GM19023 (cell line): ENCODE measurements at regions not wholly inside any gene's neighbourhood (a gene's known extent, or its start where the extent isn't known, plus 50 kb on each side); places are given as distances from the start of the nearest gene placed in this dataset.

Source experiments
- ATAC-seq: cut with Tn5 transposase; IDR thresholded peaks from one replicate; pipeline ENCODE4 v1.9.1; 2021; ENCODE audit warnings: mild to moderate bottlenecking, moderate library complexity; ENCODE audit not compliant: unreplicated experiment

DNA sequence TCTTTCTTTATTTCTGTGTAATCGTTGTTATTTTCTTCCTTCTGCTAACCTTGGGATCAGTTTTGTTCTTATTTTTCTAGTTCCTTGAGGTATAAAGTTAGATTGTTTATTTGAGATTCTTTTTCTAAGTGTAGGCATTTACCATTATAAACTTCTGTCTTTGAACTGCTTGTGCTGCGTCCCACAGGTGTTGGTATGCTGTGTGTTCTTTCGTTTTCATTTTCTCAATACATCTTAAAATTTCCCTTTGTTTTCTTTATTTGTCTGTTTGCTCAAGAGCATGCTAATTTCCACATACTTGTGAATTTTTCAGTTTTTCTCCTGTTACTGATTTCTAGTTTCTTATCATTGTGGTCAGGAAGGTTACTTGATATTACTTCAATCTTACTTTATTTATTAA, 873.8 kb upstream of the GCFC2 start:
- no peak for ATAC-seq

DNA sequence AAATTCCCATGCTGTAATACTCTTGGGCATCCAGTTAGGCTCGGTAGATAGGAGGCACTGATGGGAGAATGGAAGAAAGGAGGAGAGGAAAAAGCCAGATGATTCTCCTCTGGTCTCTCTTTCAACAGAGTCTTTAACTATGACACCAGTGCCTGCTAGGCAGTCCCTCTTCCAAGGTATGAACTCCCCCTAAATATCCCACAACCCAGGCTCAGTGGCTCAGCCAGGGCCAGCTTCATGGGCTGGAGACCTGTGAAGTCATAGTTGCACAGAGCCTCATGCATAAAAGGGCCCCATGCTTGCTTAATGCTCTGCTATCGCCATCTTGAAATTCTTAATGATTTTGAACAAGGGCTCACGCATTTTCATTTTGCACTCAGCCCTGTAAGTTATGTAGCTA, 869.2 kb upstream of the GCFC2 start:
- ATAC-seq: no peak

- ATAC-seq: no peak
These were observed 862.3 kb upstream of the GCFC2 start for GRCh38 chr2:76572981-76573380.

DNA sequence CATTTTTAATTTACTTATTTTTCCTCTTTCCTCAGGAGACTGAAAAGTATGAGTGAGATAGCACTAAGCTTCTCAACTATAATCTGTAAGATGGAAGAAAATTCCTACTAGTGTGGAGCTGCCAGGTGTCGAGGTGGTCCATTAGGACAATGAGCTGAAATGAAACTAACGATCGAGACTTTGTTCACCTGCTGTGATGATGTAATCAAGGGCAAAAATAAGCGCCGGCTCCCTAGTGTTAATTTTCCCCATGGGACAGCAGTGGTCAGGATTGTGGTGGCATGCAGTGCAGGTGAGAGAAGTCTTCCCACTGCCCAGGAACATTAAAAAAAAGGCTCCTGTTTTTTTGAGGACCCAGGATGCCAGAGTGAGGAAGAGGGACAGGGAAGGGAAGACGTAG, 859.1 kb upstream of the GCFC2 start:
- ATAC-seq: no peak

GRCh38 chr2:76567478-76567877, 856.8 kb upstream of the GCFC2 start:
- no peak for ATAC-seq

DNA sequence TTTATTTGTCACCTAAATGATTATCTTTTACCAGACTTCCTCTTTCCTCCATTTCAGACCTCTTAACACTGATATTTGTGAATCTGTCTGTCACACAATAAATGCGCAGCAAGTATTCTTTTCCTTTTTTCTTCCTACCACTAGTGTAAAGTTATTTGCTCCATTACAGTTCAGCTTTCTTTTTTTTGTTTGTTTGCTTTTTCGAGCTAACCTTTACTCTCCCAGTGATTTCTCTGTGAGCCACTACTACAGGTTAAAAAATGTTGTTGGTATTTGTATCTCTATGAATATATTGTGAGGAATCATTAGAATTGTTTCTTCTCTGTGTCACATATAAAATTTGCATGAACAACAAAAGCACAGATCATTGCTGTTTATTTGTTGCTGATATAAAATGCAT, 854.0 kb upstream of the GCFC2 start:
- no peak for ATAC-seq

GRCh38 chr2:76563730-76564129, 853.0 kb upstream of the GCFC2 start:
- ATAC-seq: no peak

DNA sequence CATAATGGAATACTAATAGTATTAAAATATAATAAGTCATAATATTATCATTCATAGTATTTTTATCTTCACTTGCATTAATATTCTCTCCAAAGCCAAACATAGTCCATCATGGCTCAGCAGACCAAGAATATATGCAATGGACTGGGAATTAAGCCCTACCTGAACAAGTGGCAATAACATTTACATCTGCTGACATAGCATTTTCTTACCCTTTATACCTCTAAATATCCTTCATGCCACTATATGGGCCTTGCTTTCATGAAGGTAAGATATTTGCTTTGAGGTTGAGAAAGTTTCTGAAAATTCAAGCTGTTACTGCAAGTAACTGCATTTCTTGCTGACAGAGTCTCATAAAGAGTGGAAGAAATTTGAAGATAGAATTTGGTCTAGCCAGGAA, 847.4 kb upstream of the GCFC2 start:
- no peak for ATAC-seq

GRCh38 chr2:76556018-76556417, 845.3 kb upstream of the GCFC2 start:
- no peak for ATAC-seq

- ATAC-seq: no peak
These were observed 835.5 kb upstream of the GCFC2 start for GRCh38 chr2:76546207-76546606.

DNA sequence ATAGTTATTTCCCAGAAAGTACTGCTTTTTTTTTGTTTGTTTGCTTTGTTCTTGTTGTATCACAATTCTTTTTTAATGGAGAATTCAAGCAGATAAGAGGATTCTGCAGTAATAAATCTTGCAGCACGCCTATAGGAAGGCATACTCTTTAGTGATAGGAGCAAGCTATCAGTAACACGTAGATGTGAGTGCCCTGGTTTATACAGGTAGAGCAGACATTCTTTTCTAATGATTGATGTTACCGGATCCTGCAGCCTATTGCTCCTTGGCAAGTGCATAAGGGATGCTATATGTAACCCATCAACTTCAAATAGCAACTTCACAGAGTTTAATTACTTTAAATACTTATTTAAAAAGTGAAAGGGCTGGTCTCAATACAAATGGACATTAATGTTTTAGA, 834.2 kb upstream of the GCFC2 start:
- ATAC-seq: no peak

DNA sequence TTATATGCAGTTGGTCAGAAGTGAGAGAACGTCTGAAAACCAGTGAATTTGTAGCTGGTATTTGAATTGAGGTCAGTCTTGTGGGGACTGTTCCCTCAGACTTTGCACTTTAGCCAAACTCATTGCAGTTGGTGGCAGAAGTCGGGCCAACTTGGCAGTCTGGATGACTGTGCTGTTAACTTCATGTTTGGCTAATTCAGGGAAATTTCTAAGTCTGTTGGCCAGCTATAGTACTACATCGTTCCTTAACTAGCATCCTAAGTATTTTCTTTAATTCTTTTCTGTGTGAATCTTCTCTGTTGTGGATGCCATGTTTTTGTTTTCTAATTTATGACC, 806.8 kb upstream of the GCFC2 start:
- ATAC-seq: no peak

- ATAC-seq: no peak
These were observed 806.3 kb upstream of the GCFC2 start for GRCh38 chr2:76516861-76517573.

DNA sequence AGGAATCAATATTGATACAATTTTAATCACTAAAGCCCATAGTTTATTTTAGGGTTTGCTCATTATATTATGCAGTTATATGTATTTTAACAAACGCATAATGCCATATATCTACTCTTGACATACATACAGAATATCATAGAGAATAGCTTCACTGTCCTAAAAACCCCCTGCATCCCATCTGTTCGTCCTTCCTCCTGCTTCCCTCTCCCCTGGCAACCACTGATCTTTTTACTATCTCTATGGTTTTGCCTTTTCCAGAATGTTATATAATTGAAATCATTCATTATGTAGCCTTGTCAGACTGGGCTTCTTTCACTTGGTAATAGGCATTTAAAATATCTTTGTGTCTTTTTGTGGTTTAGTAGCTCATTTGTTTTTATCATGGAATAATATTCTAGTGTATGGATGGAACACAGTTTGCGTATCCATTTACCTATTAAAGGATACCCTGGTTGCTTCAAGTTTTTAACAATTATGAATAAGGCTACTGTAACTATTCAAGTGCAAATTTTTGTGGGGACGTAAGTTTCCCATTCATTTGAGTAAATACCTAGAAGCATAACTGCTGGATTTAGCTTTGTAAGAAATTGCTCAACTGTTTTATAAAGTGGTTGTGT, 801.6 kb upstream of the GCFC2 start:
- no peak for ATAC-seq

DNA sequence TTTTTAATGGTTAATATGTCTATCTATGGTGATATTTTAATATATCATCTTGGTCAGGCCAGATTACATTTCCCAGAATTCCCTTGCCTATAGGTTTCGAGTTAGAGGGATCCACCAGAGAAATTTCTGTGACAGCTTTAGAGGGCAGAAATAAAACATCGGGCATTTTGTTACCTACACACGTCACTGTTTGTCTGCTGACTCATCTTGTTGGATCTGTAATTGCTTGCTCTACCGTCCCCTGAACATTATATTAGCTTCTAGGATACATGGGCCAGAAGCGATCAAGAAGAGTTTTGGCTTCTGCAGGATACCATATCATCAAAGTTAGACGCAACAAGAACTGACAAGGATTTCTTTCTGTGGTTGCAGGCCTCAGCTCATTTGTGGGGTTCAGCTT, 795.8 kb upstream of the GCFC2 start:
- ATAC-seq: no peak

DNA sequence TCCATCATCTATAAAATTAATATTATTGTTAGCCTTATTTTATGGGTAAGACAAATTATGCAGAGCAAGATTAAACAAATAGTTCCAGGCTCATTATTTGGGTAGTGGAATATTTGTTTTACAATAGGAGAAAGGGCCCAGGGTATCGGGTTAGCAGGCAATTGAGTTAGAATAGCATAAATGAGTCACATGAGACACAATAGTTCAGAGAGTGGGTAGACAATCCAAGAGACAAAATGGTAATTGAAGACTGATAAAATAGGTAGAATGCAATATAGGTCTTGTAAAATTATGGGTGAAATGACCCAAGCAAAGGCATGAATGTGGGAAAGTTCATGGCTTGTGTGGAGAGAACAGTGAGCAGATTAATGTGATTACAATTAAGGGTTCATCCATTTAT, 790.9 kb upstream of the GCFC2 start:
- no peak for ATAC-seq

- no peak for ATAC-seq
These were observed 787.6 kb upstream of the GCFC2 start for GRCh38 chr2:76498360-76498759.

GRCh38 chr2:76491503-76491902, 780.8 kb upstream of the GCFC2 start:
- no peak for ATAC-seq

DNA sequence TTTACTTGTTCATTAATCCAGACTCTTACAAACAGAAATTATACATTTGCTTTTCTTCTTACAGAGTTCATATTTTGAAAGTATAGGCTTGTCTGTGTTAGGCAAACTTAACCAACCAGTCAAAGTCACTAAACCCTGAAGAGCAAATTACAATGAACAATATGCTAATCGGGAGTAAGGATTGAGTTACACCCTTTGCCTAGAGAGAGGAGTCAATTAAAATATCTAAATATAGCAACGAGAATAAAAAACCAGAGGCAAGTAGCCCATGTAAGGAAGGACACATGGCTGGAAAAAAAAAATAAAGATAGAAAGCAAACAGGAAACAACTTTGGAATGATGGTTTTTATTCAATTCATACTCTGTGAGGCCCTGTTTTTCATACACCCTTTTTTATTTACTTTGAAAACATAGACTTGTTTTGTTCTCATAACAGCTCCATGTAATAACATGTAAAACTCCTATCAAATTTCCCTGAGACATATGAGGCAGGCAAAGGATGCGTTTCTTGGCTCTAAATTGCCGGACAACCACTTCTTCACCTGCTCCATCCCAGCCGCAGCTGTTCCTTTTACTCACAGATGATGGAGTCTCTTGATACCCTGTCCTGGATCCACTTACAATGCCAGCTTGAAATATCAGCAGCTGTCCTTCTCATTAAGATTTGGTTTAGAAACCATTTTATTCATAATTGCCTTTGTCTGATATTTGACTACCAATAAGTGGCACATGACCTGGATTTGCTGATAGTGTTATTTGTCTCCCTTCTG, 767.7 kb upstream of the GCFC2 start:
- ATAC-seq: no peak

- no peak for ATAC-seq
These were observed 762.2 kb upstream of the GCFC2 start for GRCh38 chr2:76472946-76473345.

- no peak for ATAC-seq
These were observed 758.4 kb upstream of the GCFC2 start for GRCh38 chr2:76469066-76469465.

GRCh38 chr2:76467326-76467725, 756.6 kb upstream of the GCFC2 start:
- no peak for ATAC-seq
